Keratinocyte (primary cell): ENCODE measurements at regions not wholly inside any gene's neighbourhood (a gene's known extent, or its start where the extent isn't known, plus 50 kb on each side); places are given as distances from the start of the nearest gene placed in this dataset.

Experiments used
- DNase-seq: peaks from one replicate; pipeline ENCODE4 v3.0.0-alpha.2; 2011; ENCODE audit warnings: low read depth, missing footprints, low spot score
- FAIRE-seq: peaks from 2 replicates; lab custom pipeline; 2011; peaks lifted over from hg19 to GRCh38; lab: Jason Lieb, UNC
- H2AFZ ChIP-seq: 2 replicates; pipeline ENCODE4 v1.6.0; 2012; ENCODE audit warnings: low read length, control low read depth, inconsistent platforms; ENCODE audit not compliant: control insufficient read depth
- H3K27ac ChIP-seq: 2 replicates; pipeline ENCODE4 v1.5.1; 2011; ENCODE audit warnings: low read length; ENCODE audit not compliant: control insufficient read depth, insufficient read depth
- H3K27me3 ChIP-seq: 3 replicates; pipeline ENCODE4 v1.6.0; 2011; ENCODE audit warnings: low read length; ENCODE audit not compliant: control insufficient read depth, insufficient read depth; ENCODE audit errors: extremely low read depth
- H3K36me3 ChIP-seq, 2 experiments: 2 replicates in 1 of 2; 3 replicates in 1 of 2; pipeline ENCODE4 v1.5.1; 2011; ENCODE audit warnings: low read length in 2 of 2, mild to moderate bottlenecking in 1 of 2; ENCODE audit not compliant: control insufficient read depth in 2 of 2, insufficient read depth in 2 of 2; ENCODE audit errors: extremely low read depth in 1 of 2
- H3K4me1 ChIP-seq: 3 replicates; pipeline ENCODE4 v1.5.1; 2011; ENCODE audit warnings: low read length; ENCODE audit not compliant: control insufficient read depth, insufficient read depth; ENCODE audit errors: extremely low read depth
- H3K4me2 ChIP-seq: 3 replicates; pipeline ENCODE4 v1.6.0; 2011; ENCODE audit warnings: low read depth, low read length; ENCODE audit not compliant: control insufficient read depth, insufficient read depth; ENCODE audit errors: extremely low read depth
- H3K4me3 ChIP-seq, 3 experiments: fragments of 200-600 bp in 1 of 3; sonication (generic) in 1 of 3; 2 replicates in 2 of 3; 3 replicates in 1 of 3; pipeline ENCODE4 v1.5.1; 2011 to 2016; ENCODE audit warnings: low read length in 3 of 3, mild to moderate bottlenecking in 3 of 3, control low read depth in 2 of 3, inconsistent platforms in 1 of 3, low read depth in 1 of 3, mixed read lengths in 1 of 3, mixed run types in 1 of 3, moderate library complexity in 1 of 3; ENCODE audit not compliant: control insufficient read depth in 2 of 3, insufficient read depth in 2 of 3; ENCODE audit errors: extremely low read depth in 1 of 3
- H3K79me2 ChIP-seq: 2 replicates; pipeline ENCODE4 v1.6.0; 2012; ENCODE audit warnings: low read length; ENCODE audit not compliant: control insufficient read depth, insufficient read depth
- H3K9ac ChIP-seq: 3 replicates; pipeline ENCODE4 v1.6.0; 2011; ENCODE audit warnings: low read length; ENCODE audit not compliant: control insufficient read depth, insufficient read depth; ENCODE audit errors: extremely low read depth
- H3K9me1 ChIP-seq: 3 replicates; pipeline ENCODE4 v1.6.0; 2011; ENCODE audit warnings: low read length; ENCODE audit not compliant: control insufficient read depth, insufficient read depth; ENCODE audit errors: extremely low read depth
- H3K9me3 ChIP-seq: 2 replicates; pipeline ENCODE4 v1.5.1; 2012; ENCODE audit warnings: low read depth, low read length; ENCODE audit not compliant: control insufficient read depth
- H4K20me1 ChIP-seq: 3 replicates; pipeline ENCODE4 v1.6.0; 2011; ENCODE audit warnings: low read length; ENCODE audit not compliant: control insufficient read depth, insufficient read depth; ENCODE audit errors: extremely low read depth
- CTCF ChIP-seq, 3 experiments: IDR thresholded peaks in 1 of 3; conservative IDR thresholded peaks in 1 of 3; optimal IDR thresholded peaks in 1 of 3; 2 replicates in 2 of 3; 3 replicates in 1 of 3; pipeline versions ENCODE3 to v1.5.1; 2011; ENCODE audit warnings: low read length in 3 of 3, mild to moderate bottlenecking in 3 of 3, moderate library complexity in 2 of 3, control low read depth in 1 of 3, inconsistent platforms in 1 of 3; ENCODE audit not compliant: insufficient read depth in 2 of 3; ENCODE audit errors: extremely low read depth in 1 of 3
- EZH2 ChIP-seq: IDR thresholded peaks from one replicate; pipeline ENCODE4 v1.6.1; 2012; ENCODE audit warnings: inconsistent platforms, mild to moderate bottlenecking, low read length, moderate library complexity
- dilution Hi-C: fragments of 300-500 bp; cut with MboI; formaldehyde crosslinking; loops from one replicate; pipeline ENCODE4 v1.7.0; 2020; ENCODE audit warnings: low sequenced_read_pairs; ENCODE audit not compliant: extremely low pct_ligation_motif_present

GRCh38 chr16:80258407-80258806, 282.4 kb upstream of the DYNLRB2 start:
- DNase-seq: no peak
- Histone ChIP-seq H3K4me3 (no peak overlapping the region), H3K4me2 (no peak overlapping the region), H3K27ac (no peak overlapping the region), H3K9ac (no peak overlapping the region), H3K27me3 (no peaks in the 10 kb centered on the region), H3K36me3 (no peaks in the 10 kb centered on the region), H2AFZ (no peak overlapping the region), H3K9me1 (no peaks in the 10 kb centered on the region), H3K4me1 (no peaks in the 10 kb centered on the region), H3K79me2 (no peaks in the 10 kb centered on the region), H3K9me3 (no peaks in the 10 kb centered on the region), H4K20me1 (no peaks in the 10 kb centered on the region)
- no peak for FAIRE-seq
- TF ChIP-seq CTCF (optimal IDR thresholded peaks at IDR 0.05 in 1 of 3, IDR thresholded peaks at IDR 0.05 in 1 of 3, conservative IDR thresholded peaks at IDR 0.05 in 1 of 3; ENCODE audit: extremely low read depth in 1 of 3, insufficient read depth in 2 of 3, low read length in 3 of 3) (no peak), EZH2 (no peak)
- dilution Hi-C loops: no loop called here

GRCh38 chr16:80254970-80255369, 285.8 kb upstream of the DYNLRB2 start:
- no peak overlapping the region for H3K9ac ChIP-seq
- FAIRE-seq (no peak), DNase-seq (no peak)
- H3K4me3 ChIP-seq: no peak overlapping the region
- no peaks in the 10 kb centered on the region for H3K79me2 ChIP-seq
- dilution Hi-C loops: no loop called here
- no peaks in the 10 kb centered on the region for H3K4me1 ChIP-seq
- no peak for TF ChIP-seq CTCF (optimal IDR thresholded peaks at IDR 0.05 in 1 of 3, IDR thresholded peaks at IDR 0.05 in 1 of 3, conservative IDR thresholded peaks at IDR 0.05 in 1 of 3; ENCODE audit: extremely low read depth in 1 of 3, insufficient read depth in 2 of 3, low read length in 3 of 3)
- no peak for TF ChIP-seq EZH2
- no peaks in the 10 kb centered on the region for H3K36me3 ChIP-seq
- H3K9me3 ChIP-seq: no peaks in the 10 kb centered on the region
- H3K27me3 ChIP-seq: no peaks in the 10 kb centered on the region
- H2AFZ ChIP-seq: no peak overlapping the region
- H3K27ac ChIP-seq: no peak overlapping the region
- no peak overlapping the region for H3K4me2 ChIP-seq
- H3K9me1 ChIP-seq: no peaks in the 10 kb centered on the region
- H4K20me1 ChIP-seq: no peaks in the 10 kb centered on the region
